Upper lobe of left lung (tissue), 6 donors: ENCODE measurements at regions not wholly inside any gene's neighbourhood (a gene's known extent, or its start where the extent isn't known, plus 50 kb on each side); places are given as distances from the start of the nearest gene placed in this dataset.

ENCODE experiments used
- ATAC-seq, 2 donors: fragments of 200-7000 bp; cut with Tn5 transposase; one replicate each; pipeline ENCODE4 v1.9.1; 2022; ENCODE audit warnings: mild to moderate bottlenecking in 2 of 2, moderate library complexity in 2 of 2; ENCODE audit not compliant: low FRiP score in 2 of 2
- DNase-seq, 2 donors: peaks; one replicate each; pipeline ENCODE4 v3.0.0-alpha.2; 2019 to 2020
- H3K27ac ChIP-seq, 4 donors: fragments of 200-600 bp; sonication (generic); one replicate each; pipeline ENCODE4 v1.5.1; 2016 to 2019
- H3K27me3 ChIP-seq, 4 donors: fragments of 200-600 bp; sonication (generic); one replicate each; pipeline ENCODE4 v1.5.1; 2017 to 2019
- H3K36me3 ChIP-seq, 4 donors: fragments of 200-600 bp; sonication (generic); one replicate each; pipeline ENCODE4 v1.5.1; 2016 to 2019
- H3K4me1 ChIP-seq, 4 donors: fragments of 200-600 bp; sonication (generic); one replicate each; pipeline ENCODE4 v1.5.1; 2018 to 2019
- H3K4me3 ChIP-seq, 4 donors: fragments of 200-600 bp; sonication (generic); one replicate each; pipeline ENCODE4 v1.5.1; 2017 to 2019; ENCODE audit warnings: mild to moderate bottlenecking in 2 of 4, moderate library complexity in 1 of 4
- H3K9me3 ChIP-seq, 4 donors: fragments of 200-600 bp; sonication (generic); one replicate each; pipeline ENCODE4 v1.5.1; 2018 to 2019
- EP300 ChIP-seq, 4 donors: sonication (generic); formaldehyde crosslinking; IDR thresholded peaks; one replicate each; pipeline ENCODE4 v1.5.1; 2017; ENCODE audit warnings: antibody characterized with exemption in 4 of 4, control low read depth in 2 of 4
- POLR2A ChIP-seq, 4 donors: fragments of 450-650 bp; IDR thresholded peaks; one replicate each; pipeline ENCODE4 v1.5.1; 2016 to 2017; ENCODE audit warnings: antibody characterized with exemption in 4 of 4, mild to moderate bottlenecking in 2 of 4
- POLR2AphosphoS5 ChIP-seq, 2 donors: sonication (generic); formaldehyde crosslinking; IDR thresholded peaks; one replicate each; pipeline ENCODE4 v1.5.1; 2017; ENCODE audit warnings: antibody characterized with exemption in 2 of 2
- WGBS, 2 donors: methylation state at CpG; one replicate each; pipeline ENCODE4 v1.1.5; 2017 to 2018; 5-methylcytosine and 5-hydroxymethylcytosine counted together
- TF ChIP-seq, protein P1 (sequence below), 6 experiments: fragments of 450-650 bp in 4 of 6; fragments of 200-600 bp in 2 of 6; sonication (generic) in 2 of 6; IDR thresholded peaks; one replicate each; pipeline ENCODE4 v1.5.1; 2016 to 2019; ENCODE audit warnings: antibody characterized with exemption in 6 of 6
- donor health status: DM: no; HTN: no; CAD: no; lungs with moderate emphysema.
- donor health status: DM: no; HTN: yes; CAD: no; lungs with severe emphysema.

DNA sequence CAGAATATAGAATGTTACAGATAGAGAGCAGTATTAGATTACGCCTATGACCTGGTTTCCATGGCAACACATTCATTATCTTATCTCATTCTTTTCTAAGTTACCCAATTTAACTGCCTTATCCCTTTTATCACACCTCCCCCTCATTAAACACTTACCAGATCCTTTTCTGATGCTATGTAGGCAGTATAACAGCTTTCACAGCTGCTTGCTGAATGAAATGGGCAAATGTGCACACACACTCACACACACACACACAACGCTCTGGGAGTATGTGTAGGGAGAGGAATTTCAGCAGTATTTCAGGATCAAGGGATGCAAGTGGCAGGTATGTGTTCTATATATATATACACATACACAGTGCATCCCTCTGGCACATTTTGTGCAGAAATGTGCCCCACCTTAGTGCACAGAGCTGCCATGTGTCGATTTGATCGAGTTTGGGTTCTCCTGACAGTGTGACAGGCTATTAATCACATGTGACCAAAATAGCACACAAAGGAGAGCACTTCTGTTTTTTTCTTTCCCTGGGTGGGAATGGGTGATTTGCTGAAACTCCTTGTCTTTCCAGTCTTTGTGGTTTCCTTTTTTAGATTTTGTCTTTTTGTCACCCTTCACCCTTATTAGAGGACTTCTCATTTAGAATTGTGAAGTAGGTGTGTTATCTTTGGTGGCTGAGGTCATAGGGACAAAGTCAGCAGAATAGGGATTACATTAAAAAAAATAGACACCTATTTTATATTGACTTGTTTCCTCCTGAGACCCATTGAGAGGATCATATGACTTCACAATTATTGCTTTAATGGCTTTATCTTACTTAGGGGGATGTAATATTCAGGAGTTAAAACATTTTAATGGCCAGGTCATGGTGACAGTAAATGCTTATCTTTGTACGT lies 553.7 kb downstream of the PDCD6IP start:
- WGBS, 2 donors = 36 to 48% methylated on average over 5 of the region's 5 CpGs
- ATAC-seq (no peak), DNase-seq (no peak)
- Histone ChIP-seq H3K9me3 (no peaks in the 10 kb centered on the region), H3K36me3 (no peaks in the 10 kb centered on the region), H3K4me1 (no peaks in the 10 kb centered on the region), H3K27ac (no peak overlapping the region), H3K4me3 (no peak overlapping the region), H3K27me3 (no peaks in the 10 kb centered on the region)
- TF ChIP-seq, protein P1, sequence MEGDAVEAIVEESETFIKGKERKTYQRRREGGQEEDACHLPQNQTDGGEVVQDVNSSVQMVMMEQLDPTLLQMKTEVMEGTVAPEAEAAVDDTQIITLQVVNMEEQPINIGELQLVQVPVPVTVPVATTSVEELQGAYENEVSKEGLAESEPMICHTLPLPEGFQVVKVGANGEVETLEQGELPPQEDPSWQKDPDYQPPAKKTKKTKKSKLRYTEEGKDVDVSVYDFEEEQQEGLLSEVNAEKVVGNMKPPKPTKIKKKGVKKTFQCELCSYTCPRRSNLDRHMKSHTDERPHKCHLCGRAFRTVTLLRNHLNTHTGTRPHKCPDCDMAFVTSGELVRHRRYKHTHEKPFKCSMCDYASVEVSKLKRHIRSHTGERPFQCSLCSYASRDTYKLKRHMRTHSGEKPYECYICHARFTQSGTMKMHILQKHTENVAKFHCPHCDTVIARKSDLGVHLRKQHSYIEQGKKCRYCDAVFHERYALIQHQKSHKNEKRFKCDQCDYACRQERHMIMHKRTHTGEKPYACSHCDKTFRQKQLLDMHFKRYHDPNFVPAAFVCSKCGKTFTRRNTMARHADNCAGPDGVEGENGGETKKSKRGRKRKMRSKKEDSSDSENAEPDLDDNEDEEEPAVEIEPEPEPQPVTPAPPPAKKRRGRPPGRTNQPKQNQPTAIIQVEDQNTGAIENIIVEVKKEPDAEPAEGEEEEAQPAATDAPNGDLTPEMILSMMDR (IDR thresholded peaks at IDR 0.05) = no peak
- no peak for TF ChIP-seq POLR2AphosphoS5 (IDR thresholded peaks at IDR 0.05)
- no peak for TF ChIP-seq EP300 (IDR thresholded peaks at IDR 0.05)
- TF ChIP-seq POLR2A (IDR thresholded peaks at IDR 0.05) = no peak

GRCh38 chr3:34352778-34353331 lies 554.4 kb downstream of the PDCD6IP start:
- no peaks in the 10 kb centered on the region for H3K9me3 ChIP-seq
- H3K27ac ChIP-seq = no peak overlapping the region
- no peak for ATAC-seq
- no peak for TF ChIP-seq POLR2A (IDR thresholded peaks at IDR 0.05)
- TF ChIP-seq, protein P1 (IDR thresholded peaks at IDR 0.05) = no peak
- no peak for TF ChIP-seq POLR2AphosphoS5 (IDR thresholded peaks at IDR 0.05)
- TF ChIP-seq EP300 (IDR thresholded peaks at IDR 0.05) = no peak
- no peaks in the 10 kb centered on the region for H3K36me3 ChIP-seq
- no peak overlapping the region for H3K4me3 ChIP-seq
- DNase-seq = no peak
- 89 to 92% methylated on average over 2 of the region's 2 CpGs for WGBS, 2 donors
- no peaks in the 10 kb centered on the region for H3K4me1 ChIP-seq
- no peaks in the 10 kb centered on the region for H3K27me3 ChIP-seq

DNA sequence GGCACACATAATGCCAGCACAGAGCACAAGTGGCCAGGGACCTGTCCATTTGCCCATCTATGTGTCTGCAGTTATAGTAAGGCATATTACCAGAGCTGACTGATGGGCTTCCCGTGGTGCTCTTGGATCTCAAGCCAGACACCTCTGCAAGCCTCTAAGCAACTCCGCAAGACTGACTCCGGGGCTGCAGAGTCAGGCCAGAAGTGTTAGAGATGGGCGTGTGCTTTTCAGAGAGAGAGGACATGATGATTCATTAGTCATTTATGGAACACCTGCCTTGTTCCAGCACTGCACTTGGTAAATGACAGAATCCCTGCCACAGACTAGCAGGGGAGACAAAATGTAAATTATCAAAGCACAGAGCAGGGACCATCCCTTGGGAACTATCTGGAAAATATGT lies 559.0 kb downstream of the PDCD6IP start:
- no peaks in the 10 kb centered on the region for H3K4me1 ChIP-seq
- no peak overlapping the region for H3K4me3 ChIP-seq
- WGBS, 2 donors = 74 to 84% methylated on average over 4 of the region's 4 CpGs
- no peaks in the 10 kb centered on the region for H3K27me3 ChIP-seq
- DNase-seq = no peak
- ATAC-seq = no peak
- H3K36me3 ChIP-seq = no peaks in the 10 kb centered on the region
- no peaks in the 10 kb centered on the region for H3K9me3 ChIP-seq
- TF ChIP-seq POLR2A (IDR thresholded peaks at IDR 0.05) (no peak), EP300 (IDR thresholded peaks at IDR 0.05) (no peak), POLR2AphosphoS5 (IDR thresholded peaks at IDR 0.05) (no peak)
- TF ChIP-seq, protein P1 (IDR thresholded peaks at IDR 0.05) = no peak
- no peak overlapping the region for H3K27ac ChIP-seq

GRCh38 chr3:34359064-34359463 lies 560.6 kb downstream of the PDCD6IP start:
- H3K4me3 ChIP-seq = no peak overlapping the region
- H3K9me3 ChIP-seq = no peaks in the 10 kb centered on the region
- no peaks in the 10 kb centered on the region for H3K27me3 ChIP-seq
- no peak for TF ChIP-seq POLR2AphosphoS5 (IDR thresholded peaks at IDR 0.05)
- no peak for TF ChIP-seq EP300 (IDR thresholded peaks at IDR 0.05)
- TF ChIP-seq, protein P1 (IDR thresholded peaks at IDR 0.05) = no peak
- no peak for TF ChIP-seq POLR2A (IDR thresholded peaks at IDR 0.05)
- H3K4me1 ChIP-seq = no peaks in the 10 kb centered on the region
- ATAC-seq = no peak
- DNase-seq = no peak
- H3K36me3 ChIP-seq = no peaks in the 10 kb centered on the region
- H3K27ac ChIP-seq = no peak overlapping the region
- 85 to 92% methylated on average over 2 of the region's 2 CpGs for WGBS, 2 donors
